Hematopoietic multipotent progenitor cell treated with erythropoietin and hydrocortisone succinate and interleukin-3 and kit ligand, for 4 days (in vitro differentiated cells): ENCODE measurements at regions not wholly inside any gene's neighbourhood (a gene's known extent, or its start where the extent isn't known, plus 50 kb on each side); places are given as distances from the start of the nearest gene placed in this dataset.
A peak's percentile ranks its signal among the peaks of the same experiment; 100 is the strongest.
"Not testable (repeated sequence)": the region's sequence is repeated elsewhere in the genome, so short reads cannot be mapped to it uniquely, and the experiment has no call there.

Experiments used
- DNase-seq: peaks from one replicate; pipeline ENCODE4 v3.0.0-alpha.2; 2015

DNA sequence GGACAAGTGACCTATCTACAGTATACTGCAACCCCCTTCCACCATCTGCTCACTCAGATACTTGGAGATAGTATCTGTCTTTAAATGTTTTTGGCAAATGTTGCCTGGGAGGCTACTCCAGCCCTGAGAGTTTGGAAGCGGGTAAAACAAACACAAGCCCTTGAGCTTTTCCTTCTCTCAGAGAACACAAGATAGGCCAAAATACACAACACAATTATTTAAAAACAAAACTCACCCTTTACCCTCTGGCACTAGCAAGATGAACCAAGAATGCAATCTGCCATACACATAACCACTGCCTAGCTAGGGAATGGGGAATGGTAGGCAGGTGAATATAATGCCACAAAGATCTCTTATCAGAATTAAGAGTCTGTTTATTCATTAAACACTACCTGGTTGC lies 324.7 kb upstream of the FAM47C start:
- no peak for DNase-seq

DNA sequence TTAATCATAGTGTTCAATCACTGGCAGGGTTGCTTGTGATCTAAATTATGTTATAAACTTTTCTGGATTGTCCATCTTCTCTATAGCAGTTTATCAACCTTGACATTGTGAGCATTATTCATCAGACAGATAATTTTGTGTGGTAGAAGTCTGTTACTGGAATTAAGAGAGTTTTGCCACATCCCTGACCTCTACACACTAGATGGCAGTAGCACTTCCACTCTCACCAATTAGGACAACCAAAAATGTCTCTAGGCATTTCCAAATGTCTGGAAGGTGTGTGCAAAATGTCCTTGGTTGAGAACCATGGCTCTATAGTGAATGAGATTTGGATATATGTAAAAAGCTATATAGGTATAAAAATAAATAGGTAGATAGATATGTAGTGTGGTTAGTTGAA lies 324.1 kb upstream of the FAM47C start:
- DNase-seq, result peak; percentile 0

DNA sequence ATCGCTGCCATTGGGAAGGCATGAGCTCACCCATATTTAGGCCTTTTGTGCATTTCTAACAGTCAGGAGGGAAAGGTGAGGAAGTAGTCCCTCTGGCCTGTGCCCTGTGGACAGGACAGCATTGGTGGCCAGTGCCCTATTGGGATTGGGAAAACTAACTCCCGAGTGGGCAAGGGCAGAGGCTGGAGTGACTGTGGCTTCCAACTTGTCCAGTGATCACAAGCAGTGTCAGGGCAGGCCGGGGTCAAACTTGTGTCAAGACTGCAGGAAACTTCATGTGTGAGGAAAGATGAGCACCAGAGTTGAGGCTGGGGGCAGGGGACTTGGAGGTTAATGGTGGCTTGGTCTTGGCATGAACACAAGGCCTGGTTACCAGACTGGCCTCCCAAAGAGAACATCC lies 286.2 kb upstream of the FAM47C start:
- DNase-seq, result no peak

DNA sequence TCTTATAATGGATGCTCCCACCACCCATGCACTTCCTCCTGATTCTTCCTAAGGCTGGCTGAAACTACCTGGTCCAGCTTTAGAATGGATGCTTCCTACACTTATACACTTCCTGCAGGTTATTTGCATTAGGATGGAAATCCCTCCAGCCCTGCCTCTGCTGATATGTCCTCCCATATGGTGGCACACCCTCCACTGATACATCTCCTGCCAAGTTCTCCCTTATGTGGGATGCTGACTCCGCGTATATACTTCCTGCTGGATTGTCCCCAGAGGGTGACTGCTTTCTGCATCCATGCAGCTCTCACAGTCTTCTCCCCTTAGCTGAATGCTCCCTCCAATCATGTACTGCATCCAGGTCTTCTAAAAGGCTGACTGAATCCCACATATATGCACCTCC lies 254.6 kb upstream of the FAM47C start:
- no peak for DNase-seq

DNA sequence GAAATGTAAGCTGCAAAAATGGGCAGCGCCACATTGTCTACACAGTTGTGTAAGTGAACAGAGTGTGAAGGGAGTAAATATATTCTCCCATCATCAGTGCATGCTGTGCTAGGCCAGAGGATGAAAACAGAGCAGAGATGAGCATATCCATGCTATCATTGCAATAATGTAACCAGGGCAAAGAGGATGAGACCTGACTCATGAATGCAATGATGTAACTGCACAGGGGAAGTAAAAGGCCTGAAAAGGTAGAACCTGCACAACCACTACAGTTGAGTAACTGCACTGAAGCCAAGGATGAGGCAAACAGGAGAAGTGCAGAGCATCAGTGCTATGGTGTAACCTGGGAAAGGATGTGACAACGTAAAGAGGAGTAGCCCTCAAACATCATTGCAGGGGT lies 220.4 kb upstream of the FAM47C start:
- no peak for DNase-seq

DNA sequence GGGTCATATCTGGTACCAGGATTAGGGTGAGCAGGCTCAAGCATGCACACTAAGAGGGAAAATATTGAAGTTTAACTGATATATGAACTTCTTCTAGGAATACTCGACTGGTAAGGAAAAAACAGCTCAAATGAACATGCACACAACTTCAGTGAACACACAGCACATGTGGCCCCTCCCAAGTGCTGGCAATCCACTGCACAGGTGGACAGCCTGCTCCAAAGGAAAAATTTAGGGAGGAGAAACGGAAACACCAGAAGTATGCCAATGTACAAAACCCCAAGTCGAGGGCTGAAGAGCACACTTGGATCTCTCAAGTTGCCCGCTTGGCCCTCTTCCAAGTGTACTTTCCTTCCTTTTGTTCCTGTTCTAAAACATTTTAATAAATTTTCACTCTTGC lies 205.0 kb upstream of the FAM47C start:
- DNase-seq, result no peak

DNA sequence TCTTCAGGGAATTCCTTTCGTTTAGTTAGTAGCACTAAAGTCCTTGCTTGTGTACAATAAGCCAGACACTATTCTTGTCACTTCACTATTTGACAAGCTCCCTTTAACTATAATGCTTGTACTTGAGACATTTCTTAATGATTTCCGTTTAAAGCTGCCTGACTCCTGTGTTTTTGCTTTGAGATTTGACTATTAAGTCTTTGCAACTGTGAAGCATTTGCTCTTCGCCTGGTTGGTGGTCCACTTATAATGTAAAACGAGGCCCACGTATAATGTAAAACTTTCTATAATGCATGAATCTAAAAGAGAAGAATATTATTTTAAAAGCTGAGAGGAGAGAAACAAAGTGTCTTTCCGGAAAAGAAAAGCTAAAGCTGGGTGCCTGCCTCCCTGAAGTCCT lies 204.1 kb upstream of the FAM47C start:
- no peak for DNase-seq

DNA sequence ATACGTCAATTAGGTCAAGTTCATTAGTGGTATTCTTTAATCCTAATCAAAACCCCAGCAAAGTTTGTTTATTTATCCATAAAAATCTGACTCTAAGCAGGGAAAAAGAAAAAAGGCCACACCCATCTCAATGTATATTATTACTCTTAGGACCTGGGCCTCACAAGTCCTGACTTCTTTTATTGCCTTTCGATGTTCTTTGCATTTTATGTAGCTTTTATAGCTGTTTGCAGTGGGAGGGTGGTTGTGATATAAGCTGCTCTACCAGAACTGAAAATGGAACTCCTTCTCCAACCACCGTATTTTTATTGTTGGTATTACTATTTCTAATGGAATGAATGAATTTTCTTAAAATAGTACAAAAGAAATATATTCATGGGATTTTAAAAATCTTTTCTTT lies 163.3 kb upstream of the FAM47C start:
- no peak for DNase-seq

DNA sequence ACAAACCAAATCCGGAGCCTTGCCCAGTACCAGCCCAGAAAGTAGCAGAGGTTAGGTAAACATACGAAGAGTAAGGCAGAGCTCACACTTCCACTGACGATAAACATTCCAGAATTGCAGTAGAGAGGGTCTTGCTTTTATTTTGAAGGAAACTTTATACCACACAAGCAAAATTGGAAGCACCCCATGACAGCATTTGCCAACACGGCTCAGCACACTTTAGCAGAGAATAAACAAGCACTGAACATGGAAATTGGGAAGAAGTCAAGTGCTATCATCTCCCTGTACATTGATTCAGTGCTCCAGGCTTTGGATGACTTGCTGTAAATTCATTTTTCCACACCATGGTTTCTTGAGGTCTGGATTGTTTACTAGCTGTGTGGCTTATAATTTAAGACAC lies 160.7 kb upstream of the FAM47C start:
- DNase-seq, result no peak

DNA sequence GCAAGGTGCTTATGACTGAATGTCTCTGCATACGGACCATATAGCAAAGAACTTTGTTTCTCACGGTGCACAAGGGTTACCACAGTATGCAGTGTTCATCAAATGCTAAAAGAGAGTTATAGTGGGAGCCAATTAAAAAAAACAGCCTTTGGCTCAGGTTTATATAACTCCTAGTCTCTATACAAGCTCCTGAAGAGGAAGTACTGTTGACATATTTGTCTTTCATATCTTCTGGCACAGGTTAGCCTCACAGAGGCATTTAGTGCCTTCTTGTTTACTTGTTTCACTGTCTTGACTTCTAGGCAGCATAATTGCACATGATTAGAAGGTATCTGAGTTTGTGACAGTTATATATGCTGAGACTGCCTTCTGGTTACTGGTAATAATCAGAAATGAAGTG lies 158.8 kb upstream of the FAM47C start:
- no peak for DNase-seq

DNA sequence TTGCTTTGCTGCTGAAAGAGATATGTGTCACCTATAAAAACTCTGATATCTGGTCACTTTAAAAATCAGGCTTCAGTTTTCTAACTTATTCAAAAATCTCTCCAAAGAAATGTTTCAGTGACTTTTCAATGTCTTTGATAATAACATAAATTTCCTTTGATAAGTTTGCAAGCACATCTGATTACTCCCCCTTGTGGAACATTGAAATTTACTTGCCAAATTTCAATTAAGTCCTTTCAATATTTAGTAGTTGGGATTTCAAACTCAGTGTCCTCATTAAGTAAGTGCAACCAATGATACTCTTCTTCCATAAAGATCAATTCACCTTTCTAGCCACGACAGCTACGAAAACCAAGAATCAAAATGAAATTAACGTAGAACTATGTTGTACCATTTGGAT lies 151.3 kb upstream of the FAM47C start:
- DNase-seq, result peak; percentile 13

DNA sequence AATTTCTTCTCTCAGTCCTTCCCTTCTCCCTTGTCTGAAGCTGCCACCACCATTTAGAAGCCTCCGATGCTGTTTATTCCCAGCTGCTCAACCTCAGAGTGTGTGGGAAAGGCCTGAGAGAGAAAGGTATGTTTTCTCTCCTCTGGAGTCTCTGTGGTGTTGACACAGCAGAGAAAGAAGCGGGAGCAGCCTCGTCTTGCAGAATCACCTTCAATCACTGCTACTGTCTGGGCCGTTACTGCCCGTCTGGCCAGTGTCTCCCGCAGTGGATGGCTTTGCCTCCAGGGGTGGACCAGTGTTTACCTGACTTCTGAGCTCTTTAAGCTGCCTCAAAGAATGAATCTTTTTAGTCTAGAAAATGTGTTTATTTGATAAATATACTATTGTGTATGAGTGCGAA lies 148.9 kb upstream of the FAM47C start:
- DNase-seq, result no peak

DNA sequence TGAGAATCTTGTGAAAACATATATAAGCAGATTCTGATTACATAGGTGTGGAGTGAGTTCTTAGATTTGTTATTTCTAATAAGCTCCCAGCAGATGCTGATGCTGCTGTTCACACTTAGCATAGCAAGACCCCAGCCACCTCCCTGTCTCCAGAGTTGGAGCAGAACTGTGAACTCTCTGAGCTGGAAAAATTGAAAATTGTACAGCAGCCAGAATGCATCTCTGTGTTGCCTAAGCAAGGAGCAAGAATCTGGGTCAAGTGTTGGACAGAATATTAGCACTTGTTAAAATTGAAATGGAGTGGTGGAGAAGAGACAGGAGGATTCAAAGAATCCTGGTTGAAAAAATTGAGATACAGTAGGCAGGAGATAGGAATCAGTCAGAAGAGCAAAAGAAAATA lies 146.6 kb upstream of the FAM47C start:
- DNase-seq, result no peak

DNA sequence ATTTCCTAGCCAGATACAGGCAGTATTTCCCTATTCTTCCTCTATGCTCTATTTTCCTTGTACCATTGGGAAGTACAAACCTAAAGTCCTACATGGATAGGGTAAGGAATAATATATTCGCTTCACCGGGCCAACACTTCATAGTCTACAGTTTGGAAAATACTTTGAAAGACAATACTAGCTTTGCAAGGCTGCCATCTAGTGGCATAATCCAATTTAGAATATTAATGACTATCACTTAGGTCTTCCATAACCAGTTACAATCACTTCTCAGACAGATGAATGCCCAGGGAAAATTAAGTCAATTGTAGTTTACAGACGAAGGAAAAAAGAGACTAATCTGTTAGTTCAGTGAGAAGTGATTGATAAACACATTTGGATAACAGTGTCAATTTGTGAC lies 141.0 kb upstream of the FAM47C start:
- DNase-seq, result peak; percentile 33

DNA sequence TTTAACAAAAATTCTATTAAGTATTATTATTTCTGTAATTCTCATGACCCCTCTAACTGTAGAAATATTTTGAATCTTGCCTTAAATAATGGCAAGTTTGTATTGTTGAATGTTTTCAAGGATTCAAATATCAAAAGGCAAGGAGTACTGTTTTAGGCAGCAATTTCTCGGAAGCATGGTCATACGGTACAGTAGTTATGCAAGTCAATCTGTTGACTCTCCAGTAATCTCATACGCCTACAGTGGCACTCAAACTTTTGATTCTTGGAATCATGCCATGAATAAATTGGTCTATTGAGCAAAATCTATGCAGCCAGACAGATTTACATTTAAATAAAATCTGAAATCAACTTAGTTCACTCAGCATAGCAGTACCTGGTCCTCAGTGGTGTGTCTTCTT lies 139.6 kb upstream of the FAM47C start:
- DNase-seq, result no peak

DNA sequence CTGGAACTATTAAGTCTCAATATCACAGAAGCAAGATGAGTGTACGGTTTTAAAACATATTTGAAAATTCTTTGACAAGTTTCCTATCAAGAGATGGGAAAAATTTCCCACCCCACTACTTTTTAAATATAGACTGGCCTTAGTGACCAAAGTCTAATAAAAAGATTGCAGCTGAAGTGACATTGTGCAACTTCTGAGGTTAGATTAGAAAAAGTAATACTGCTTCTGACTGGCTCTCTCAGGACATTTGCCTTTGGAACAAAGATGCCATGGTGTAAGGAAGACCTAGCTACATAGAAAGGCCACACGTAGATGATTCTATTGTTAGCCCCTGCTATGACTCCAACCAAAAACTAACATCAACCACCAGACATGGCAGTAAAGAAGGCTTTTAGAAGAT lies 138.7 kb upstream of the FAM47C start:
- DNase-seq, result no peak

DNA sequence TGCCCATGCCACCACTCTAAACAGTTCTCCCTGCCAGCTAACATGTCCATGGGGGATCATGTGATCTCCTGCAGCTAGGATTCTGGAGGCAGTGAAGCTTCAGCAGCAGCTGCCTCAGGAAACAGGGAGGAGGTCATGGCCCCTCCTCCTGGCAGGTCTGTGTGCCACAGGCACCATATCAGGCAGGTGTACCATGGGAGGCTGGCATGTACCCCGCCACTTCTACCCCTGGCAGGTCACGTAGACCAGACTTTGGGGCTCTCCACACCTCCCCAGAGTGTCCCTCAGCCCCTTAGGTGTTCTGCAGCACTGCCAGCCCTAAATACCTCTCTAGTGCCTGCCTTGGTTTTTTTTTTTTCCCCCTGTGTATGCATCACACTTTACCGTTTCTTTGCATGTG lies 110.5 kb upstream of the FAM47C start:
- DNase-seq, result no peak

DNA sequence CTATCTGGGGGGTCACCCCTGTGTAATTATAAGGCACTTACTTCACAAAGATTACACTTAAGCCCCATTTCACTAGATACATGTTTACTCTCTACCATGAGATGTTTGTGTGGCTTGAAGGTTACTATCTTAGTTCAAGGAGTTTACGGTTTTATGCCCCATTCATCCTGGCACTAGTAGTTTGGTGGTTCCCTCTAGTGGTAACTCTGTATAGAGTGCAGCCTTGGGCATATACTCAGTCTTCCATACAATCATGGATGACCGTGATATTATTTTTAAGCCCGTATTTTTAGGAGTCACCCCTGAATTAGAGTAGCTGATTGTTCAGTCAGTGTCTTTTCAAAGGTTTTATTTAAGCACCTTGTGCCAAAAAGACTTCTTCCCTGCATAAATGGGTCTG lies 109.9 kb upstream of the FAM47C start:
- DNase-seq, result peak; percentile 19

DNA sequence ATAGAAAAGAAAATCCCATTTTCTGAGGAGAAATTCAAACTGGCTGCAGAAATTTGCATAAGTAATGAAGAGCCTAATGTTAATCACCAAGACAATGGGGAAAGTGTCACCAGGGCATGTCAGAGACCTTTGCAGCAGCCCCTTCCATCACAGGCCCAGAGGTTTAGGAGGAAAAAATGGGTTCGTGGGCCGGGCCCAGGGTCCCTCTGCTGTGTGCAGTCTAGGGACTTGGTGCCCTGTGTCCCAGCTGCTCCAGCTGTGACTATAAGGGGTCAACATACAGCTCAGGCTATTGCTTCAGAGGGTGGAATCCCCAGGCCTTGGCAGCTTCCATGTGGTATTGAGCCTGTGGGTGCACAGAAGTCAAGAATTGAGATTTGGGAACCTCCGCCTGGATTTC lies 103.6 kb upstream of the FAM47C start:
- DNase-seq, result not testable (repeated sequence)

DNA sequence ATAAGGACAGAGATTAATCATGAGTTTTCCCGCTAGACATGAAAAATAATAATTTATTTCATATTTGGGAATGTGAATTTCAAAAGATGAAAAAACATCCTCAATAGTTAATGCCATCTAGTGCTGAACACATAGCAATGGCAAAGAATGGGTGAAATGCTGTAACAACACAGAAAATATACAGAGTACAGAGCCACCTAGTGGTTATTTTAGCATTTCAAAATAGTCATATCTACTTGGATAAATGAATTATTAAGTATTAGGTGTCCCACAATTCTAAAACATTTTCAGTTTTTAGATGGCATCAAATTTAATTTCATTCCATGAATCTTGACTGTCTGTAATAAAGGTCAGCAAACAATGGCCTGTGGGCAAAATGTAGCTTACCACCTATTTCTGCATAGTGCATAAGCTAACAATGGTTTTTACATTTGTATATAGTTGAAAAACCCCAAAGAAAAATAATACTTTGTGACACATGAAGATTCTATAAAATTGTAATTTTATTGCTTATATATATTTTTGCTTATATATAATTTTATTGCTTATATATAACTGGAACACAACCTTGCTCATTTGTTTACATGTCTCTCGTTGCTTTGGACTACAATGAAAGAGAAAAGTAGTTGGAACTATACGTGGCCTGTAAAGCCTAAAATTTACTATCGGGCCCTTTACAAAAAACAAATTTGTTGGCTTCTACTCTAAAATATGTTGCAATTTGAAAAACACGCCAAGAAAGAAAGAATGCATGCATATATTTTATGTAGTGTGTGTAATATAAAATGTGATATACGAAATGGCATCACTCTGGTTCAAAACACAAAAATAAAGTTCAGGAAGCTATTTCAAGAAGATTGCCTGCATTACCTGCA lies 99.1 kb upstream of the FAM47C start:
- DNase-seq, result peak; percentile 55

DNA sequence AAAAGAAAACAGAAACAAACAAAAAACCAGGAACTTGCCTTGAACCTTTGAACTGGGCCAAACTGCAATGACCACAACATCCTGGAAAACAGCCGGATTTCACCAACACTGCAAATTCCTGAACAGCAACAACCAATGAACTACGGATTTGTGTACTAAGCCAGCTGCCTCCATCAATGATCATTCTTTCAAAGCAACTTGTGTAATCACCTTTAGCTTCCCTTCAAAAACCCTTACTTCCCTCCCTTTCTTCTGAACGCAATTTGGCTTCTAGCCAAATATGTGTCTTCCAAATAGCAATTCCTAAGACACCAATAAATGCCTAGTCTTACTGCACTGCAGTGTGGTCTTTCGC lies 98.5 kb upstream of the FAM47C start:
- no peak for DNase-seq

DNA sequence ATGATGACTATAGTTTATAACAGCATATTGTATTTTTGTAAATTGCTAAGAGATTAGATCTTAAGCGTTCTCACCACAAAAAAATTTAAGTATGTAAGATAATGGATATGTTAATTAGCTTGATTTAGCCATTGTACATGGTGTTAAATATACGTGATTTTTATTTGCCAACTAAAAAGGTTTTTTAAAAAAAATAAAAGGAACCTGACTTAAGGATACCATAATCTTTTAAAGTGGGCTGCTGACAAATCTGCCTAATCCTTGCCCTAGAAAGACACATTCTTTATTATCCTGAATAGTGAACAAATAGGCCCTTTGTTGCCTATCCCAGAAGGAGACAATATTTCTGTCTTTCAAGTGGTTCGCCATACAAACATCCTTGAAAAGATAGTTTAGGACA lies 94.6 kb upstream of the FAM47C start:
- no peak for DNase-seq

DNA sequence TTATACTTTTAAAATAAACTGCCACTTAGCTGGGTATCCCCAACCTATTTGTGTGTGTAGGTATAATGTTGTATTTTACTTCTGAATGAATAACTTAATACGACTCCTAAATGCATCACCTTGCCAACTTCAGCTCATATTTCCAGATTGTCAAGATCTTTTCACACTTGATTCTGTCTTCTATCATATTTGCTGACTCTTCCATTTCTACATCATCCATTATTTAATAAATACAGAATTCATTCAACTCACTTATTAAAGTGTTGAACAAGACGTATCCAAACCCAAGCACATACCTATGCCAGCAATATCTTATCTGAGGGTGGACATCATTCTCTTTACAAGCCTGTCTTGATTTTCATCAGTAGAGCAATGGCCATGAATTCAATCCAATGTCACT lies 91.2 kb upstream of the FAM47C start:
- no peak for DNase-seq

DNA sequence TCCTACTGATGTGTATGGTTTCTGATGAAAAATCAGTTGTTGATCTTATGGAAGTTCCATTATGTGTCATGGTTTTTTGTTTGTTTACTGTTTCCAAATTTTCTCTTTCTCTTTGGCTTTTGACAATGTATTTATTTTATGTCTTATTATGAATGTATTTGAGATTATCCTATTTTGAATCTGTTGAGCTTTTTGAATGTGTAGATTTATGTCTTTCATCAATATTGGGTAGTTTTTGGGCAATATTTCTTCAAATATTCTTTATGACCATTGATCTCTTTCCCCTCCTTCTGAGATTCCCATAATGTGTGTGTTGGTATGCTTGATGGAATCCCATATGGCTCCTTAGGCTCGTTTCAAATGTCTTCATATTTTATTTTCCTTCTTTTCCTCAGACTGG lies 80.5 kb upstream of the FAM47C start:
- no peak for DNase-seq

DNA sequence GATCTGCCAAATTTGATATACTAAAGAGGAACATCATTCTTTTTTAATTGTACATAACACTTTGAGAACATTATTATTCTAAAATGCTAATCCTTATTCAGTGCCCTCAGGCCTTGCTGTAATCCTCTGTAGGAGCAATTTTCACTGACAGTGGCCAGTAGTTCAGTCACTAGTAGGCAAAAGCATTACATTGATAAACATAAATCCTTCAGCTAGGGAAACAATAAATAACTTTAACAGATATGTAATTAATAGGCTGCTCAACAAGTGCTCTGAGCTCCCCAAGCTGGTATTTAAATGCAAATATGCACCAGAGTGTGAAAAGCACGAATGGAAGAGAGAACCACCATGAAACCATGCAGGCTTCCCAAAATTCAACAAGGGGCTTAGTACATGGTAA lies 77.7 kb upstream of the FAM47C start:
- DNase-seq, result no peak

DNA sequence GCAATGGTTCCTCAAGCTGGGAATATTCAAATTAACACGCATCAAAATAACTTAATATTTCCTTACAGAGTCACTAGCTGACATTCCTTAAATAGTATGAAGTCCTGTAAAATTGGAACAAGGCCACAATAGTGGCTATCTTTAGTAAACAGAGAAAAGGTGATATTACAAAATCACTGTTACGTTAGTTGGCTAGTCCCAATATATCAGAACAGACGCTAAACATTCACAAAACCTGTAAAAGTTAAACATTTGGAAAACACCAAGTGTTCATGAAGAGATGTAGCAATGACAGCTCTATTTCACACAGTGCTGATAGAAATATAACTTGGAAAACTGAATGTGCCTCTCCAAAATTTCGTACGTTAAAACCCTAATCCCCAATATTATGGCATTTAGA lies 61.0 kb upstream of the FAM47C start:
- DNase-seq, result no peak
